ENCODE measurements at regions not wholly inside any gene's neighbourhood (a gene's known extent, or its start where the extent isn't known, plus 50 kb on each side); places are given as distances from the start of the nearest gene placed in this dataset.

GRCh38 chr3:18847583-18848197, 300.6 kb upstream of the KCNH8 start:
- Histone ChIP-seq H3K9me3 (ENCODE audit: control insufficient read depth in 1 of 2, low read length in 2 of 2) (no peaks in the 10 kb centered on the region), H3K4me1 (ENCODE audit: control insufficient read depth in 1 of 2, insufficient read depth in 2 of 2, low read length in 2 of 2) (no peaks in the 10 kb centered on the region), H3K4me3 (ENCODE audit: low read depth in 1 of 2, low read length in 2 of 2) (no peak overlapping the region), H3K27me3 (ENCODE audit: low read depth, low read length) (no peaks in the 10 kb centered on the region), H3K36me3 (ENCODE audit: control insufficient read depth in 1 of 2, insufficient read depth in 2 of 2, low read length in 2 of 2) (no peaks in the 10 kb centered on the region), H3K27ac (ENCODE audit: low read length) (no peak overlapping the region)

GRCh38 chr3:18843983-18844382, 304.3 kb upstream of the KCNH8 start:
- H3K9me3 ChIP-seq (ENCODE audit: control insufficient read depth in 1 of 2, low read length in 2 of 2): no peaks in the 10 kb centered on the region
- H3K27me3 ChIP-seq (ENCODE audit: low read depth, low read length): no peaks in the 10 kb centered on the region
- no peaks in the 10 kb centered on the region for H3K36me3 ChIP-seq (ENCODE audit: control insufficient read depth in 1 of 2, insufficient read depth in 2 of 2, low read length in 2 of 2)
- H3K4me1 ChIP-seq (ENCODE audit: control insufficient read depth in 1 of 2, insufficient read depth in 2 of 2, low read length in 2 of 2): no peaks in the 10 kb centered on the region
- no peak overlapping the region for H3K27ac ChIP-seq (ENCODE audit: low read length)
- no peak overlapping the region for H3K4me3 ChIP-seq (ENCODE audit: low read depth in 1 of 2, low read length in 2 of 2)

- H3K27ac ChIP-seq (ENCODE audit: low read length): no peak overlapping the region
- H3K36me3 ChIP-seq (ENCODE audit: control insufficient read depth in 1 of 2, insufficient read depth in 2 of 2, low read length in 2 of 2): no peaks in the 10 kb centered on the region
- H3K4me1 ChIP-seq (ENCODE audit: control insufficient read depth in 1 of 2, insufficient read depth in 2 of 2, low read length in 2 of 2): no peaks in the 10 kb centered on the region
- no peaks in the 10 kb centered on the region for H3K9me3 ChIP-seq (ENCODE audit: control insufficient read depth in 1 of 2, low read length in 2 of 2)
- H3K27me3 ChIP-seq (ENCODE audit: low read depth, low read length): no peaks in the 10 kb centered on the region
- H3K4me3 ChIP-seq (ENCODE audit: low read depth in 1 of 2, low read length in 2 of 2): no peak overlapping the region
Measured at GRCh38 chr3:18843188-18843587, 305.1 kb upstream of the KCNH8 start.

- Histone ChIP-seq H3K9me3 (ENCODE audit: control insufficient read depth in 1 of 2, low read length in 2 of 2) (no peaks in the 10 kb centered on the region), H3K4me3 (ENCODE audit: low read depth in 1 of 2, low read length in 2 of 2) (no peak overlapping the region), H3K36me3 (ENCODE audit: control insufficient read depth in 1 of 2, insufficient read depth in 2 of 2, low read length in 2 of 2) (no peaks in the 10 kb centered on the region), H3K27ac (ENCODE audit: low read length) (no peak overlapping the region), H3K27me3 (ENCODE audit: low read depth, low read length) (no peaks in the 10 kb centered on the region), H3K4me1 (ENCODE audit: control insufficient read depth in 1 of 2, insufficient read depth in 2 of 2, low read length in 2 of 2) (no peaks in the 10 kb centered on the region)
Measured at GRCh38 chr3:18841422-18842343, 306.6 kb upstream of the KCNH8 start.

- H3K4me3 ChIP-seq (ENCODE audit: low read depth in 1 of 2, low read length in 2 of 2): no peak overlapping the region
- no peaks in the 10 kb centered on the region for H3K36me3 ChIP-seq (ENCODE audit: control insufficient read depth in 1 of 2, insufficient read depth in 2 of 2, low read length in 2 of 2)
- H3K27ac ChIP-seq (ENCODE audit: low read length): no peak overlapping the region
- H3K27me3 ChIP-seq (ENCODE audit: low read depth, low read length): no peaks in the 10 kb centered on the region
- no peaks in the 10 kb centered on the region for H3K9me3 ChIP-seq (ENCODE audit: control insufficient read depth in 1 of 2, low read length in 2 of 2)
- H3K4me1 ChIP-seq (ENCODE audit: control insufficient read depth in 1 of 2, insufficient read depth in 2 of 2, low read length in 2 of 2): peaks cover 0 to 7% of the 10 kb centered on the region in 2 donors
Measured at GRCh38 chr3:18840535-18841137, 307.7 kb upstream of the KCNH8 start.

GRCh38 chr3:18838758-18839157, 309.6 kb upstream of the KCNH8 start:
- Histone ChIP-seq H3K36me3 (ENCODE audit: control insufficient read depth in 1 of 2, insufficient read depth in 2 of 2, low read length in 2 of 2) (no peaks in the 10 kb centered on the region), H3K27ac (ENCODE audit: low read length) (no peak overlapping the region), H3K4me1 (ENCODE audit: control insufficient read depth in 1 of 2, insufficient read depth in 2 of 2, low read length in 2 of 2) (peaks cover 0 to 11% of the 10 kb centered on the region in 2 donors), H3K27me3 (ENCODE audit: low read depth, low read length) (no peaks in the 10 kb centered on the region), H3K4me3 (ENCODE audit: low read depth in 1 of 2, low read length in 2 of 2) (no peak overlapping the region), H3K9me3 (ENCODE audit: control insufficient read depth in 1 of 2, low read length in 2 of 2) (no peaks in the 10 kb centered on the region)

- H3K4me1 ChIP-seq (ENCODE audit: control insufficient read depth in 1 of 2, insufficient read depth in 2 of 2, low read length in 2 of 2): peaks cover 0 to 11% of the 10 kb centered on the region in 2 donors
- H3K36me3 ChIP-seq (ENCODE audit: control insufficient read depth in 1 of 2, insufficient read depth in 2 of 2, low read length in 2 of 2): no peaks in the 10 kb centered on the region
- no peak overlapping the region for H3K27ac ChIP-seq (ENCODE audit: low read length)
- H3K9me3 ChIP-seq (ENCODE audit: control insufficient read depth in 1 of 2, low read length in 2 of 2): no peaks in the 10 kb centered on the region
- no peak overlapping the region for H3K4me3 ChIP-seq (ENCODE audit: low read depth in 1 of 2, low read length in 2 of 2)
- no peaks in the 10 kb centered on the region for H3K27me3 ChIP-seq (ENCODE audit: low read depth, low read length)
Measured at GRCh38 chr3:18837137-18837755, 311.1 kb upstream of the KCNH8 start.

- H3K27ac ChIP-seq (ENCODE audit: low read length): no peak overlapping the region
- H3K4me3 ChIP-seq (ENCODE audit: low read depth in 1 of 2, low read length in 2 of 2): no peak overlapping the region
- H3K4me1 ChIP-seq (ENCODE audit: control insufficient read depth in 1 of 2, insufficient read depth in 2 of 2, low read length in 2 of 2): peaks cover 0 to 11% of the 10 kb centered on the region in 2 donors
- no peaks in the 10 kb centered on the region for H3K36me3 ChIP-seq (ENCODE audit: control insufficient read depth in 1 of 2, insufficient read depth in 2 of 2, low read length in 2 of 2)
- H3K9me3 ChIP-seq (ENCODE audit: control insufficient read depth in 1 of 2, low read length in 2 of 2): no peaks in the 10 kb centered on the region
- no peaks in the 10 kb centered on the region for H3K27me3 ChIP-seq (ENCODE audit: low read depth, low read length)
Measured at GRCh38 chr3:18835021-18835420, 313.3 kb upstream of the KCNH8 start.

GRCh38 chr3:18830087-18830486, 318.2 kb upstream of the KCNH8 start:
- no peaks in the 10 kb centered on the region for H3K36me3 ChIP-seq (ENCODE audit: control insufficient read depth in 1 of 2, insufficient read depth in 2 of 2, low read length in 2 of 2)
- no peak overlapping the region for H3K4me3 ChIP-seq (ENCODE audit: low read depth in 1 of 2, low read length in 2 of 2)
- no peaks in the 10 kb centered on the region for H3K27me3 ChIP-seq (ENCODE audit: low read depth, low read length)
- peaks cover 0 to under 1% of the 10 kb centered on the region in 2 donors for H3K4me1 ChIP-seq (ENCODE audit: control insufficient read depth in 1 of 2, insufficient read depth in 2 of 2, low read length in 2 of 2)
- no peaks in the 10 kb centered on the region for H3K9me3 ChIP-seq (ENCODE audit: control insufficient read depth in 1 of 2, low read length in 2 of 2)
- H3K27ac ChIP-seq (ENCODE audit: low read length): no peak overlapping the region

- H3K9me3 ChIP-seq (ENCODE audit: control insufficient read depth in 1 of 2, low read length in 2 of 2): no peaks in the 10 kb centered on the region
- H3K36me3 ChIP-seq (ENCODE audit: control insufficient read depth in 1 of 2, insufficient read depth in 2 of 2, low read length in 2 of 2): no peaks in the 10 kb centered on the region
- no peaks in the 10 kb centered on the region for H3K4me1 ChIP-seq (ENCODE audit: control insufficient read depth in 1 of 2, insufficient read depth in 2 of 2, low read length in 2 of 2)
- no peaks in the 10 kb centered on the region for H3K27me3 ChIP-seq (ENCODE audit: low read depth, low read length)
- H3K4me3 ChIP-seq (ENCODE audit: low read depth in 1 of 2, low read length in 2 of 2): no peak overlapping the region
- H3K27ac ChIP-seq (ENCODE audit: low read length): no peak overlapping the region
Measured at GRCh38 chr3:18828637-18829036, 319.7 kb upstream of the KCNH8 start.

GRCh38 chr3:18827664-18828063, 320.6 kb upstream of the KCNH8 start:
- Histone ChIP-seq H3K27ac (ENCODE audit: low read length) (no peak overlapping the region), H3K9me3 (ENCODE audit: control insufficient read depth in 1 of 2, low read length in 2 of 2) (no peaks in the 10 kb centered on the region), H3K4me1 (ENCODE audit: control insufficient read depth in 1 of 2, insufficient read depth in 2 of 2, low read length in 2 of 2) (no peaks in the 10 kb centered on the region), H3K4me3 (ENCODE audit: low read depth in 1 of 2, low read length in 2 of 2) (no peak overlapping the region), H3K36me3 (ENCODE audit: control insufficient read depth in 1 of 2, insufficient read depth in 2 of 2, low read length in 2 of 2) (no peaks in the 10 kb centered on the region), H3K27me3 (ENCODE audit: low read depth, low read length) (no peaks in the 10 kb centered on the region)

All from muscle layer of duodenum (tissue), 2 donors.